ENCODE measurements at regions not wholly inside any gene's neighbourhood (a gene's known extent, or its start where the extent isn't known, plus 50 kb on each side); places are given as distances from the start of the nearest gene placed in this dataset.

DNA sequence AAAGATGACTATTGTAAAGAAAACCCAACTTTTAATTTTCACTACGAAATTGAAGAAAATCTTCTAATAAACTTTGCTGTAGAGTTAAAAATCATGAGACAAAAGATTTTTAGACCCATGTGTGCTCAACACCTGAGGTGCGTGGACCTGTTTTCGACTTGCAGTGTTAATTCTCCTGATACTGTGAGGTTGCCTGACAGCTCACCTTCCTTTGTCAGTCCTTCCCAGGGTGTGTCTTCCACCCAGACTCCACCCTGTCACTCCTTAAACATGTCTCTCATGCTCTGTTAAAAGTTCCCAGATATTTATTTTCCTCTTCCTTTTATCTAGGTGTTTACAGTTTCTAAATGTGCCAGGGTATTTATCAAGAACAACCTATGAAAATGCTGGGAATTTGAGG, 151.3 kb upstream of the NT5E start:
- ChIA-PET CTCF (no interaction called here), POLR2A (no interaction called here)
- no TSS peak for BruUV-seq (replicated peaks)
- in situ Hi-C loops (cut with HindIII; ENCODE audit: low pct_unique_long_range_greater_than_20kb, low sequenced_read_pairs) = no loop called here
- no peak for DNase-seq (ENCODE audit: low read depth, low spot score)
- ATAC-seq = no peak
- H3K4me1 ChIP-seq (ENCODE audit: control insufficient read depth, insufficient read depth, low read length) = no peaks in the 10 kb centered on the region
- intact Hi-C loops (cut with micrococcal nuclease; ENCODE audit: unreplicated experiment) = no loop called here
- no peaks in the 10 kb centered on the region for H3K36me3 ChIP-seq (ENCODE audit: control insufficient read depth, insufficient read depth, low read length)
- no peak overlapping the region for H3K4me3 ChIP-seq (ENCODE audit: low read depth in 2 of 2, low read length in 2 of 2)
- H3K27ac ChIP-seq (ENCODE audit: low read length) = no peak overlapping the region
- H3K27me3 ChIP-seq (ENCODE audit: control insufficient read depth, insufficient read depth, low read length) = peaks cover 3% of the 10 kb centered on the region; the same call in 1 of the 2 replicates
- TF ChIP-seq SIN3A (IDR thresholded peaks at IDR 0.05; ENCODE audit: borderline replicate concordance, insufficient read depth, low read depth, low read length) (no peak), POLR2AphosphoS5 (IDR thresholded peaks at IDR 0.05; ENCODE audit: low read depth, low read length) (no peak), TCF7L2 (IDR thresholded peaks at IDR 0.05; ENCODE audit: low read depth, low read length) (no peak)
- TF ChIP-seq, protein P1, sequence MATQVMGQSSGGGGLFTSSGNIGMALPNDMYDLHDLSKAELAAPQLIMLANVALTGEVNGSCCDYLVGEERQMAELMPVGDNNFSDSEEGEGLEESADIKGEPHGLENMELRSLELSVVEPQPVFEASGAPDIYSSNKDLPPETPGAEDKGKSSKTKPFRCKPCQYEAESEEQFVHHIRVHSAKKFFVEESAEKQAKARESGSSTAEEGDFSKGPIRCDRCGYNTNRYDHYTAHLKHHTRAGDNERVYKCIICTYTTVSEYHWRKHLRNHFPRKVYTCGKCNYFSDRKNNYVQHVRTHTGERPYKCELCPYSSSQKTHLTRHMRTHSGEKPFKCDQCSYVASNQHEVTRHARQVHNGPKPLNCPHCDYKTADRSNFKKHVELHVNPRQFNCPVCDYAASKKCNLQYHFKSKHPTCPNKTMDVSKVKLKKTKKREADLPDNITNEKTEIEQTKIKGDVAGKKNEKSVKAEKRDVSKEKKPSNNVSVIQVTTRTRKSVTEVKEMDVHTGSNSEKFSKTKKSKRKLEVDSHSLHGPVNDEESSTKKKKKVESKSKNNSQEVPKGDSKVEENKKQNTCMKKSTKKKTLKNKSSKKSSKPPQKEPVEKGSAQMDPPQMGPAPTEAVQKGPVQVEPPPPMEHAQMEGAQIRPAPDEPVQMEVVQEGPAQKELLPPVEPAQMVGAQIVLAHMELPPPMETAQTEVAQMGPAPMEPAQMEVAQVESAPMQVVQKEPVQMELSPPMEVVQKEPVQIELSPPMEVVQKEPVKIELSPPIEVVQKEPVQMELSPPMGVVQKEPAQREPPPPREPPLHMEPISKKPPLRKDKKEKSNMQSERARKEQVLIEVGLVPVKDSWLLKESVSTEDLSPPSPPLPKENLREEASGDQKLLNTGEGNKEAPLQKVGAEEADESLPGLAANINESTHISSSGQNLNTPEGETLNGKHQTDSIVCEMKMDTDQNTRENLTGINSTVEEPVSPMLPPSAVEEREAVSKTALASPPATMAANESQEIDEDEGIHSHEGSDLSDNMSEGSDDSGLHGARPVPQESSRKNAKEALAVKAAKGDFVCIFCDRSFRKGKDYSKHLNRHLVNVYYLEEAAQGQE (IDR thresholded peaks at IDR 0.05; ENCODE audit: insufficient read depth in 1 of 2, low read depth in 2 of 2, low read length in 1 of 2) = no peak
- TF ChIP-seq, protein P2, sequence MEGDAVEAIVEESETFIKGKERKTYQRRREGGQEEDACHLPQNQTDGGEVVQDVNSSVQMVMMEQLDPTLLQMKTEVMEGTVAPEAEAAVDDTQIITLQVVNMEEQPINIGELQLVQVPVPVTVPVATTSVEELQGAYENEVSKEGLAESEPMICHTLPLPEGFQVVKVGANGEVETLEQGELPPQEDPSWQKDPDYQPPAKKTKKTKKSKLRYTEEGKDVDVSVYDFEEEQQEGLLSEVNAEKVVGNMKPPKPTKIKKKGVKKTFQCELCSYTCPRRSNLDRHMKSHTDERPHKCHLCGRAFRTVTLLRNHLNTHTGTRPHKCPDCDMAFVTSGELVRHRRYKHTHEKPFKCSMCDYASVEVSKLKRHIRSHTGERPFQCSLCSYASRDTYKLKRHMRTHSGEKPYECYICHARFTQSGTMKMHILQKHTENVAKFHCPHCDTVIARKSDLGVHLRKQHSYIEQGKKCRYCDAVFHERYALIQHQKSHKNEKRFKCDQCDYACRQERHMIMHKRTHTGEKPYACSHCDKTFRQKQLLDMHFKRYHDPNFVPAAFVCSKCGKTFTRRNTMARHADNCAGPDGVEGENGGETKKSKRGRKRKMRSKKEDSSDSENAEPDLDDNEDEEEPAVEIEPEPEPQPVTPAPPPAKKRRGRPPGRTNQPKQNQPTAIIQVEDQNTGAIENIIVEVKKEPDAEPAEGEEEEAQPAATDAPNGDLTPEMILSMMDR (IDR thresholded peaks at IDR 0.05) = no peak
- H3K9me3 ChIP-seq (ENCODE audit: control insufficient read depth, insufficient read depth, low read depth, low read length) = no peaks in the 10 kb centered on the region

DNA sequence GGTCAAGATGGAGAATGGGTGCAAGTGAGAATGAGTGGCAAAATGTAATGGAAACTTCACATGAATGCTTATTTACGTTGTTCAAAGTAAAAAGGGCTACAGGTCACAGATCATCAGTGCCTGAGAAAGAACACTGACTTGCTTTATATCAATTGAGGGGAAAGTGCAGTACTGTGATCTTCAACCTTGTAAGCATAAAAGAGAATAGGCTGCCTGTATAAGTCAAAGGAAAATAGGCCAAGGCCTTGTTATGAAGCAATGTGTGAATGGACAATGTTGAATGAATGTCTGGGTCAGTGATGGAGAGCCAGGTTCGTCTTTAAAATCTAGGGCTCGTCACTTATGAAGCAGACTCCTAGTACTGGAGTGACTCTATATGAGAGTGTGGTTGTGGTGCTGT, 158.6 kb upstream of the NT5E start:
- intact Hi-C loops (cut with micrococcal nuclease; ENCODE audit: unreplicated experiment) (no loop called here), in situ Hi-C loops (cut with HindIII; ENCODE audit: low pct_unique_long_range_greater_than_20kb, low sequenced_read_pairs) (no loop called here)
- BruUV-seq (replicated peaks) = no TSS peak
- DNase-seq (ENCODE audit: low read depth, low spot score) = no peak
- ChIA-PET CTCF (no interaction called here), POLR2A (no interaction called here)
- H3K9me3 ChIP-seq (ENCODE audit: control insufficient read depth, insufficient read depth, low read depth, low read length) = no peaks in the 10 kb centered on the region
- TF ChIP-seq, protein P2 (IDR thresholded peaks at IDR 0.05) = no peak
- no peak for TF ChIP-seq SIN3A (IDR thresholded peaks at IDR 0.05; ENCODE audit: borderline replicate concordance, insufficient read depth, low read depth, low read length)
- TF ChIP-seq TCF7L2 (IDR thresholded peaks at IDR 0.05; ENCODE audit: low read depth, low read length) = no peak
- TF ChIP-seq, protein P1 (IDR thresholded peaks at IDR 0.05; ENCODE audit: insufficient read depth in 1 of 2, low read depth in 2 of 2, low read length in 1 of 2) = no peak
- TF ChIP-seq POLR2AphosphoS5 (IDR thresholded peaks at IDR 0.05; ENCODE audit: low read depth, low read length) = no peak
- no peak overlapping the region for H3K27ac ChIP-seq (ENCODE audit: low read length)
- no peaks in the 10 kb centered on the region for H3K36me3 ChIP-seq (ENCODE audit: control insufficient read depth, insufficient read depth, low read length)
- H3K4me1 ChIP-seq (ENCODE audit: control insufficient read depth, insufficient read depth, low read length) = no peaks in the 10 kb centered on the region
- ATAC-seq = no peak
- H3K4me3 ChIP-seq (ENCODE audit: low read depth in 2 of 2, low read length in 2 of 2) = no peak overlapping the region
- peaks cover 3% of the 10 kb centered on the region; the same call in 1 of the 2 replicates for H3K27me3 ChIP-seq (ENCODE audit: control insufficient read depth, insufficient read depth, low read length)
